A549 (cell line): ENCODE measurements at regions not wholly inside any gene's neighbourhood (a gene's known extent, or its start where the extent isn't known, plus 50 kb on each side); places are given as distances from the start of the nearest gene placed in this dataset.

Experiments
- ATAC-seq, 2 experiments: fragments of 200-7000 bp in 1 of 2; fragments of >200 bp in 1 of 2; cut with Nextera tagmentation in 1 of 2; cut with Tn5 transposase in 1 of 2; 3 replicates each; pipeline versions ENCODE4 v1.8.0 to v1.9.1; 2018 to 2020; ENCODE audit warnings: mild to moderate bottlenecking in 1 of 2, moderate library complexity in 1 of 2
- CTCF ChIA-PET: fragments of 300-600 bp; sonication (Branson Sonifier 250); formaldehyde crosslinking; extraction: SDS; loops from one replicate; lab custom pipeline; 2021; ENCODE audit warnings: antibody characterized with exemption, inconsistent platforms; lab: Yijun Ruan, JAX
- POLR2A ChIA-PET: fragments of 350-600 bp; formaldehyde crosslinking; extraction: SDS; loops from one replicate; lab custom pipeline; 2021; ENCODE audit warnings: antibody characterized with exemption, inconsistent platforms; lab: Yijun Ruan, JAX
- DNase-seq, 2 experiments: peaks; one replicate each; pipeline versions ENCODE4 v3.0.0 to v3.0.0-alpha.2; 2011 to 2016; ENCODE audit warnings: low read depth in 1 of 2, low spot score in 1 of 2
- FAIRE-seq: peaks from 2 replicates; lab custom pipeline; 2011; peaks lifted over from hg19 to GRCh38; lab: Jason Lieb, UNC
- H3K27ac ChIP-seq, 2 experiments: fragments of >200 bp; sonication (Bioruptor Twin); formaldehyde crosslinking; 3 replicates each; pipeline ENCODE4 v1.5.1; 2016 to 2017
- H3K4me1 ChIP-seq: fragments of >200 bp; sonication (Bioruptor Twin); formaldehyde crosslinking; 3 replicates; pipeline ENCODE4 v1.6.1; 2016
- H3K4me2 ChIP-seq: fragments of >200 bp; sonication (Bioruptor Twin); formaldehyde crosslinking; 3 replicates; pipeline ENCODE4 v1.6.1; 2016
- H3K4me3 ChIP-seq: fragments of >200 bp; sonication (Bioruptor Twin); formaldehyde crosslinking; 3 replicates; pipeline ENCODE4 v1.5.1; 2016
- H3K9me3 ChIP-seq: fragments of >200 bp; sonication (Bioruptor Twin); formaldehyde crosslinking; 3 replicates; pipeline ENCODE4 v1.6.1; 2016
- EHF ChIP-seq: fragments of 250-450 bp; sonication (Bioruptor Pico); IDR thresholded peaks from 2 replicates; pipeline ENCODE4 v1.5.0; 2020; ENCODE audit warnings: mild to moderate bottlenecking
- ELK1 ChIP-seq: fragments of 150-350 bp; IDR thresholded peaks from 2 replicates; pipeline ENCODE4 v1.6.1; 2014; ENCODE audit warnings: low read depth, mild to moderate bottlenecking, low read length
- EP300 ChIP-seq, 2 experiments: fragments of >200 bp; sonication (Bioruptor Twin); formaldehyde crosslinking; IDR thresholded peaks; 2 replicates in 1 of 2; 3 replicates in 1 of 2; pipeline ENCODE4 v1.6.1; 2016 to 2017
- GATA3 ChIP-seq: IDR thresholded peaks from 2 replicates; pipeline ENCODE4 v1.6.1; 2012; ENCODE audit warnings: borderline replicate concordance
- HEYL ChIP-seq: fragments of 250-450 bp; sonication (Bioruptor Pico); IDR thresholded peaks from 2 replicates; pipeline ENCODE4 v1.8.0; 2021; ENCODE audit warnings: mild to moderate bottlenecking, moderate library complexity
- HOXA7 ChIP-seq: fragments of 250-450 bp; sonication (Bioruptor Pico); IDR thresholded peaks from 2 replicates; pipeline ENCODE4 v1.5.0; 2020; ENCODE audit warnings: mild to moderate bottlenecking, moderate library complexity
- HOXB13 ChIP-seq: fragments of 250-450 bp; sonication (Bioruptor Pico); IDR thresholded peaks from 2 replicates; pipeline ENCODE4 v1.5.0; 2020; ENCODE audit warnings: low read depth, mild to moderate bottlenecking, moderate library complexity
- KDM1A ChIP-seq: fragments of 200-600 bp; sonication (generic); IDR thresholded peaks from 2 replicates; pipeline ENCODE4 v1.6.1; 2016; ENCODE audit warnings: low read depth, mild to moderate bottlenecking
- KDM5A ChIP-seq: fragments of 200-600 bp; sonication (generic); IDR thresholded peaks from 2 replicates; pipeline ENCODE4 v1.6.1; 2016; ENCODE audit warnings: antibody characterized with exemption, mild to moderate bottlenecking
- MAFK ChIP-seq: fragments of 450-650 bp; IDR thresholded peaks from 2 replicates; pipeline ENCODE4 v1.6.1; 2014; ENCODE audit not compliant: partially characterized antibody
- MAX ChIP-seq: IDR thresholded peaks from 2 replicates; pipeline ENCODE4 v1.6.1; 2012
- MAZ ChIP-seq: fragments of 150-350 bp; IDR thresholded peaks from 2 replicates; pipeline ENCODE4 v1.6.1; 2014; ENCODE audit warnings: antibody characterized with exemption, low read depth, low read length, borderline replicate concordance
- MYC ChIP-seq: IDR thresholded peaks from 2 replicates; pipeline ENCODE4 v1.6.1; 2012; ENCODE audit warnings: mild to moderate bottlenecking, inconsistent platforms, low read length, improper control_type of control experiment, borderline replicate concordance
- NFE2L2 ChIP-seq: fragments of 150-350 bp; conservative IDR thresholded peaks from 2 replicates; pipeline ENCODE4 v1.6.1; 2014; ENCODE audit warnings: low read length
- NPAS2 ChIP-seq: fragments of 250-450 bp; sonication (Bioruptor Pico); IDR thresholded peaks from 2 replicates; pipeline ENCODE4 v1.8.0; 2022; ENCODE audit warnings: mild to moderate bottlenecking, moderate library complexity, borderline replicate concordance
- NR3C1 ChIP-seq: fragments of >200 bp; sonication (Bioruptor Twin); formaldehyde crosslinking; IDR thresholded peaks from 3 replicates; pipeline ENCODE4 v1.6.1; 2017
- POLR2A ChIP-seq: IDR thresholded peaks from 2 replicates; pipeline ENCODE4 v1.6.1; 2012; ENCODE audit warnings: mild to moderate bottlenecking, low read length
- POLR2AphosphoS2 ChIP-seq: conservative IDR thresholded peaks from 2 replicates; pipeline ENCODE4 v1.6.1; 2012; ENCODE audit warnings: low read length, improper control_type of control experiment, inconsistent platforms
- RCOR1 ChIP-seq: fragments of 150-350 bp; IDR thresholded peaks from 2 replicates; pipeline ENCODE4 v1.6.1; 2014; ENCODE audit warnings: antibody characterized with exemption, low read length, low read depth
- ZFP36 ChIP-seq: fragments of 450-650 bp; IDR thresholded peaks from 2 replicates; pipeline ENCODE4 v1.6.1; 2014; ENCODE audit warnings: borderline replicate concordance; ENCODE audit not compliant: partially characterized antibody
- WGBS: methylation state at CpG from one replicate; pipeline ENCODE4 v1.1.6; 2017; ENCODE audit errors: missing lambda C conversion rate; 5-methylcytosine and 5-hydroxymethylcytosine counted together
- TF ChIP-seq, protein P1 (sequence below): IDR thresholded peaks from 2 replicates; pipeline ENCODE4 v1.6.1; 2012; ENCODE audit warnings: low read depth, borderline replicate concordance
- TF ChIP-seq, protein P2 (sequence below): fragments of >200 bp; sonication (Bioruptor Twin); formaldehyde crosslinking; IDR thresholded peaks from 3 replicates; pipeline ENCODE4 v1.5.1; 2016

DNA sequence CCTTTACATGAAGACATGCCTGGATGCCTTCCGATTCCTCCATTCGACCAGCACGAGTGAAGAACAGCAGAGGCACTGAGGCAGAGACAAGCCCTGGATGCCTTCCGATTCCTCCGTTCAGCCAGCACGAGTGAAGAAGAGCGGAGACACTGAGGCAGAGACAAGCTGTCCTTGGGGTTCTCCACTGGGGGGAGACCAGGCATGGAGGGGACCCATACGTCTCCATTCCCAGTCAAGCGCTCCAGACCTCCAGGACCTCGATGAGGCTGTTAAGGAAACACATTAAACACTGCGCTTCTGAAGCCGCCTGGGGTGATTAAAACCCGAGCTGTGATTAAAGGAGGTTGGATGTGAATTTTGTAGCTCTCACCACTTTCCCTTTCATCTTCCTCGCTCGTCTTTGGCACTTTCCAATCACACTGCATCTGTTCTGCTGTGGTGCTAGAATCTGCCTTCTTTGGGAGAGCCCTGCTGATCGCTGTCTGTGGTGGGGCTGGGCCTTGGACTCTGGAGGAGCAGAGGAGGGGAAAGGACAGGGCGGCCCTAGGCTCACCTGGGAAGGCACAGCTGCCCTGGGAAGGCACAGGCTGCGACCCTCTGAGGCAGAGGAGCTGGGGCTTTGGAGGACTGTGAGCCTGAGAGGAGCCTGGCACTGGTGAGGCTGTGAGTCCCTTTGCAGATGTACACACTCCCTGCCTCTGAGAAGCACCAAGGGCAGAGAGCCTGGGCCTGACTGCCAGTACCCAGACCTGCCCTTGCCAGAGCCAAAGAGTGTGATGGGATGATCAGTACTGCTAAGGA is 463.1 kb upstream of the HS6ST1 start:
- H3K4me3 ChIP-seq: no peak overlapping the region
- ATAC-seq (no peak), FAIRE-seq (no peak), DNase-seq (no peak)
- ChIA-PET CTCF (no interaction called here), POLR2A (no interaction called here)
- TF ChIP-seq, protein P1, sequence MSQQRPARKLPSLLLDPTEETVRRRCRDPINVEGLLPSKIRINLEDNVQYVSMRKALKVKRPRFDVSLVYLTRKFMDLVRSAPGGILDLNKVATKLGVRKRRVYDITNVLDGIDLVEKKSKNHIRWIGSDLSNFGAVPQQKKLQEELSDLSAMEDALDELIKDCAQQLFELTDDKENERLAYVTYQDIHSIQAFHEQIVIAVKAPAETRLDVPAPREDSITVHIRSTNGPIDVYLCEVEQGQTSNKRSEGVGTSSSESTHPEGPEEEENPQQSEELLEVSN: no peak
- TF ChIP-seq HOXB13 (CRISPR knock-in tag): no peak
- TF ChIP-seq KDM1A: no peak
- no peak overlapping the region for H3K4me2 ChIP-seq
- no peaks in the 10 kb centered on the region for H3K9me3 ChIP-seq
- no peaks in the 10 kb centered on the region for H3K4me1 ChIP-seq
- no peak overlapping the region for H3K27ac ChIP-seq
- WGBS: 16% methylated on average over 17 of the region's 18 CpGs

DNA sequence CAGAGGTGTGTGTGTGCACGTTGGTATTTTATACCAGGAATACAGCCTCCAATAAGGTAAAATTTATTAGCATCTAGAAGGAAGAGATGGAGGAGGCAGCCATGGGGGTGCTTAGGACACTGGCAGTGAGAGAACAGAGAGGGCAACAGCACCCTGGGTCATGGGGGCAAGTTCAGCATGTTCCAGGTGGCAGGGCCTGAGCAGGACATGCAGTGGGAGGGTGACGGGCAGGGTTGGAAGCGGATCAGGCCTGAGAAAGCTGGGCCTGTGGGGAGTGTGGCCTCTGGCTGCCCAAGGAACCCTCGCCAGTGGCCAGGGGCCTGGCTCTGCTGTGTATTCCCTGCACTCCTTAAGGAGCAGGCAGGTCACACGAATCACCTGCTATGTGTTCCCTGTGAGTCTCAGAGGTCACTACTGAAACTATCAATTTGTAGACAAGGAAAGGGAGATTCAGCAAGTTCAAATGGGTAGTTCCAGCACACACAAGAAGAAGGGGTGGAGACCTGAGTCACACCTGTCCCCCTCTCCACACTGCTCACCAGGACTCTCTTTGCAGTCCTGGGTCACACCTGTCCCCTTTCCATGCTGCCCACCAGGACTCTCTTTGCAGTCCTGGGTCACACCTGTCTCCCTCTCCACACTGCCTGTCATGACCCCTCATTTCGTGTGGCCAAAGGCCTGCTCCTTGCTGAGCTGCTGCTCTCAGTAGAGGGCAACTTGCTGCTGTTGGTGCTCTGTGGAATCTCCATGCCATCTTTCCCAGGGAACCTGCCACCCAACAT is 463.9 kb upstream of the HS6ST1 start:
- Histone ChIP-seq H3K9me3 (no peaks in the 10 kb centered on the region), H3K4me1 (no peaks in the 10 kb centered on the region), H3K4me3 (no peak overlapping the region), H3K4me2 (no peak overlapping the region), H3K27ac (no peak overlapping the region)
- WGBS: 16% methylated on average over 6 of the region's 6 CpGs
- FAIRE-seq (no peak), DNase-seq (no peak), ATAC-seq (no peak)
- ChIA-PET POLR2A (no interaction called here), CTCF (no interaction called here)
- TF ChIP-seq KDM5A (no peak), MAZ (no peak), EP300 (IDR thresholded peaks at IDR 0.05) (no peak)

DNA sequence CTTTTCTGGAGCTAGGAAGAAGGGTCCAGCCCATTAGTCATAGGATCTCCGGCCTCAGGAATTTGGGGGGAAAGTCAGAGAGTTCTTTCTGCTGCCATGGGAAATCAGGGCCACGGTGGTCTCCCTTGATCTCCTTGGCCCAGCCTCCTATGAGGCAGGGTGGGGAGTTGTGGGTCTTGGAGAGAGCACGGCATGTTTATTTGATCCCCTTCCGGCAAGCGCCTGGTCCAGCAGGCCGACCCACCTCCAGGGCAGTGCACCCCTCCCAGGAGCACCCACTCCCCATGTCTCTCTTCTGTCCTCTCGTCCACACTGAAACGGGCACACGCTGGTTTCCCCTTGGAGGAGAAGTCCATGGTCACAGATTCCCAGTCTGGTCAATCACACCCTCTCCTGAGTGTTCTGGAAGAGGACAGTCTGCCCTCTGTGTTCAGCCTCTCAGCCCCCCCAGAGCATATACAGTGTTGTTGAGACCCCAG is 464.6 kb upstream of the HS6ST1 start:
- CTCF ChIA-PET: no interaction called here
- H3K4me1 ChIP-seq: no peaks in the 10 kb centered on the region
- DNase-seq: no peak
- TF ChIP-seq POLR2A (no peak), GATA3 (no peak), NR3C1 (no peak), MYC (no peak)
- no peaks in the 10 kb centered on the region for H3K9me3 ChIP-seq
- WGBS: 5% methylated on average over 8 of the region's 9 CpGs
- POLR2A ChIA-PET: no interaction called here
- H3K4me2 ChIP-seq: no peak overlapping the region
- FAIRE-seq: no peak
- no peak for ATAC-seq
- H3K4me3 ChIP-seq: no peak overlapping the region
- H3K27ac ChIP-seq: no peak overlapping the region

DNA sequence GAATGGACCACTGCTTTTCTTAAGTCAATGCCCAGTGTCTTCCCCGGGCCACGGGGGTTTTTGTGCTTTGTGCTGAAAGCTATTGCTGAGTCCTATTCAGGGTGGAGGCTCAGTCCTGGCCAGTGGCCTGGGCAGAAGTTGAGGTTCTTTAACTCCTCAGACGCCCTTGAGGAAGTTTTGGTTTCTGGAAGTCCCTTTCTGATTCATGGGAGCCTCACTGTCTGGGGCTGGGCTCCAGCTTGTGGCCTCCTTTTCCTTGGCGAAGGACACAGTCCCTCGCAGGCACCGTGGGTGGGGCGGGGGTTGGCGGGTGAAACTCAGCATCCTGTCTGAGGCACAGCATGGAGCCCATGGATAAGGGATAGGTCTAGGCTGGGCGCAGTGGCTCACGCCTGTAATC is 465.2 kb upstream of the HS6ST1 start:
- TF ChIP-seq EHF: no peak
- no peak for TF ChIP-seq HOXA7 (CRISPR knock-in tag)
- TF ChIP-seq MAX: no peak
- TF ChIP-seq, protein P2, sequence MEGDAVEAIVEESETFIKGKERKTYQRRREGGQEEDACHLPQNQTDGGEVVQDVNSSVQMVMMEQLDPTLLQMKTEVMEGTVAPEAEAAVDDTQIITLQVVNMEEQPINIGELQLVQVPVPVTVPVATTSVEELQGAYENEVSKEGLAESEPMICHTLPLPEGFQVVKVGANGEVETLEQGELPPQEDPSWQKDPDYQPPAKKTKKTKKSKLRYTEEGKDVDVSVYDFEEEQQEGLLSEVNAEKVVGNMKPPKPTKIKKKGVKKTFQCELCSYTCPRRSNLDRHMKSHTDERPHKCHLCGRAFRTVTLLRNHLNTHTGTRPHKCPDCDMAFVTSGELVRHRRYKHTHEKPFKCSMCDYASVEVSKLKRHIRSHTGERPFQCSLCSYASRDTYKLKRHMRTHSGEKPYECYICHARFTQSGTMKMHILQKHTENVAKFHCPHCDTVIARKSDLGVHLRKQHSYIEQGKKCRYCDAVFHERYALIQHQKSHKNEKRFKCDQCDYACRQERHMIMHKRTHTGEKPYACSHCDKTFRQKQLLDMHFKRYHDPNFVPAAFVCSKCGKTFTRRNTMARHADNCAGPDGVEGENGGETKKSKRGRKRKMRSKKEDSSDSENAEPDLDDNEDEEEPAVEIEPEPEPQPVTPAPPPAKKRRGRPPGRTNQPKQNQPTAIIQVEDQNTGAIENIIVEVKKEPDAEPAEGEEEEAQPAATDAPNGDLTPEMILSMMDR: no peak
- no peak for TF ChIP-seq ZFP36
- no peak for TF ChIP-seq MYC
- no peak for TF ChIP-seq ELK1
- no peak for TF ChIP-seq POLR2A
- TF ChIP-seq POLR2AphosphoS2: no peak
- no peak for TF ChIP-seq NR3C1
- no peak for TF ChIP-seq NFE2L2
- no peak for TF ChIP-seq MAFK
- TF ChIP-seq NPAS2: no peak
- TF ChIP-seq RCOR1: no peak
- TF ChIP-seq EP300 (IDR thresholded peaks at IDR 0.05): no peak
- no peak for TF ChIP-seq HEYL
- Histone ChIP-seq H3K4me1 (no peaks in the 10 kb centered on the region), H3K4me3 (no peak overlapping the region), H3K9me3 (no peaks in the 10 kb centered on the region), H3K27ac (no peak overlapping the region), H3K4me2 (no peak overlapping the region)
- WGBS: 32% methylated on average over 10 of the region's 10 CpGs
- no peak for DNase-seq
- ChIA-PET CTCF (no interaction called here), POLR2A (no interaction called here)
- FAIRE-seq: no peak
- ATAC-seq: no peak
